ENCODE measurements at regions not wholly inside any gene's neighbourhood (a gene's known extent, or its start where the extent isn't known, plus 50 kb on each side); places are given as distances from the start of the nearest gene placed in this dataset.

- H3K4me3 ChIP-seq, result no peak overlapping the region
- H3K27ac ChIP-seq, result no peak overlapping the region
- H3K27me3 ChIP-seq, result no peaks in the 10 kb centered on the region
- intact Hi-C loops (cut with DNase I; ENCODE audit: low total_unique reads), result no loop called here
- no peaks in the 10 kb centered on the region for H3K4me1 ChIP-seq
- no peaks in the 10 kb centered on the region for H3K36me3 ChIP-seq
- H3K9me3 ChIP-seq, result no peaks in the 10 kb centered on the region
- DNase-seq, result no peak
- TF ChIP-seq, protein P1, sequence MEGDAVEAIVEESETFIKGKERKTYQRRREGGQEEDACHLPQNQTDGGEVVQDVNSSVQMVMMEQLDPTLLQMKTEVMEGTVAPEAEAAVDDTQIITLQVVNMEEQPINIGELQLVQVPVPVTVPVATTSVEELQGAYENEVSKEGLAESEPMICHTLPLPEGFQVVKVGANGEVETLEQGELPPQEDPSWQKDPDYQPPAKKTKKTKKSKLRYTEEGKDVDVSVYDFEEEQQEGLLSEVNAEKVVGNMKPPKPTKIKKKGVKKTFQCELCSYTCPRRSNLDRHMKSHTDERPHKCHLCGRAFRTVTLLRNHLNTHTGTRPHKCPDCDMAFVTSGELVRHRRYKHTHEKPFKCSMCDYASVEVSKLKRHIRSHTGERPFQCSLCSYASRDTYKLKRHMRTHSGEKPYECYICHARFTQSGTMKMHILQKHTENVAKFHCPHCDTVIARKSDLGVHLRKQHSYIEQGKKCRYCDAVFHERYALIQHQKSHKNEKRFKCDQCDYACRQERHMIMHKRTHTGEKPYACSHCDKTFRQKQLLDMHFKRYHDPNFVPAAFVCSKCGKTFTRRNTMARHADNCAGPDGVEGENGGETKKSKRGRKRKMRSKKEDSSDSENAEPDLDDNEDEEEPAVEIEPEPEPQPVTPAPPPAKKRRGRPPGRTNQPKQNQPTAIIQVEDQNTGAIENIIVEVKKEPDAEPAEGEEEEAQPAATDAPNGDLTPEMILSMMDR (IDR thresholded peaks at IDR 0.05), result no peak
- TF ChIP-seq POLR2A (IDR thresholded peaks at IDR 0.05), result no peak
These were observed 774.8 kb downstream of the BRINP1 start for GRCh38 chr9:118594428-118594827.

DNA sequence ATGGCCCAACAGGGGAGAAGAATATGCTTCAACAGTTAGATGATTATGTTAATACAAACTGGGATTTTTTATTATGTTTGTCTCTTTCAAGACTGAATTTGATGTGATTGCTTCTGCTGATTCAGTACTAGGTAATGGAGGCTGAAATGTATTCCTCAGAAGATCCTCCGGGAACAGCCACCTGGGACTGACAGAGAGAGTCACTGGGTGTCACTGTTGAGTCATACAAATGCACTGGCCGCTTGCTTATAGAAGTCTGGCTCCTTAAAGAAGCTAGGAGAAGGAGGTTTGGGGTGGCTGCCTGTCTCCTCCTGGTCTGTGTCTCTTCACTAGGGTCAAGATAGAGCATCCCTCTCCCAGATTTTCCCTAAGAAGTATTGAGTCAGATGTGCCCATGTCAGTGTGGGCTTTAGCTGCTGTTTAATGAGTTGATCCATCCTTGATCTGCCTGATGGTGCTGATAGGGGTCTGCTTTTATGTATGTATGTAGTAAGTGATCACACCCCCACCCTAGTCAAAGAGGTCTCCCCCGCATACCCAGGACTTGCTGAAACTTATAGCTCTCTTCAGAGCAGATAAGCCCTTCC lies 773.4 kb downstream of the BRINP1 start:
- no peak for DNase-seq
- Histone ChIP-seq H3K4me1 (no peaks in the 10 kb centered on the region), H3K27ac (no peak overlapping the region), H3K9me3 (no peaks in the 10 kb centered on the region), H3K36me3 (no peaks in the 10 kb centered on the region), H3K27me3 (no peaks in the 10 kb centered on the region), H3K4me3 (no peak overlapping the region)
- no peak for TF ChIP-seq POLR2A (IDR thresholded peaks at IDR 0.05)
- TF ChIP-seq, protein P1 (IDR thresholded peaks at IDR 0.05), result no peak
- intact Hi-C loops (cut with DNase I; ENCODE audit: low total_unique reads), result no loop called here

DNA sequence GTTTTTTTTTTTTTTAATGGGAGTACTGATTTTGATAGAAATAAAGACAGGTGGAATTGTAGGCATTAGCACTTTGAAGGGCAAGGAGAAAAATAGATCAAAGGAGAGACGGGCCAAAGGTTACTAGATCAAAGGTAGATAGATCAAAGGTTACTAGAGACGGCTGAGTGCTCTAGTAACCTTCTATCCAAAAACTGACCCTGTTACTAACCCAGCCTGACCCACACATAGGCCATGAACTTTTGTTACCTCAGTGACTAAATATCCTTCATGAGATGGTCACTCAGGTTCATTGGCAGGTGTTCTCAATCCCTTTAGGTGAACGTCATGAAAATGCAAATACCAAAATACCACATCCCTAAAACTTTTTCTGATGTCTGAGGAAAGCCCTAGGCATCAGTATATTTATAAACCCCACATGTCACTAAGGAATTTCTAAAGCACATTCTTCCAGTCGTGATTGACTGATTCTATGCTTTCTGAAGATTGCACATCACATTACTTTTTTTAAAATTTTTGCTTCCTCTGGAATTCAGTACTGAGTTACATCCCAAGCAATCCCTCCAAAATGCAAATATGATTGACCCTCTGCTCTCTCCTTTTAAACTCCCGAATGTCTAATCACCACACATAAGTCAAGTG lies 772.7 kb downstream of the BRINP1 start:
- no peaks in the 10 kb centered on the region for H3K27me3 ChIP-seq
- intact Hi-C loops (cut with DNase I; ENCODE audit: low total_unique reads), result no loop called here

DNA sequence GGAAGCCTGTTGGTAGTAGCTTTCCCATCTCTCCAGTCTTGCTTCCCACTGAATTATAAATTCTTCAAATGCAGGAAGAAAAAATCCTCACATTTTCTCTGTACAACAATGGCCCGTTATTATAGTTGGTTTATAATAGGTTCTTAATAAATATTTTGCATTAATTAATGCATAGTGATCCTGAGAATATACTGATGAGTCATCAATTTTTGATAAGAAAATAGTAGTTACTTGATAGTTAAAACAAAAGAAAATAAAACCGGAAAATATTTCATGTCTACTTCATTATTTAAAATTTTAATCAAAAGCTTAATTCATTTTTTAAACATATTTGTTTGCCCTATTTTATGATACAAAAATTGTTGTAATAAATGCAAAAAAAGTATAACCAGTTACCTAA lies 762.6 kb downstream of the BRINP1 start:
- intact Hi-C loops (cut with DNase I; ENCODE audit: low total_unique reads), result no loop called here
- H3K4me3 ChIP-seq, result no peak overlapping the region
- no peaks in the 10 kb centered on the region for H3K4me1 ChIP-seq
- DNase-seq, result no peak
- TF ChIP-seq, protein P1 (IDR thresholded peaks at IDR 0.05), result no peak
- no peak for TF ChIP-seq POLR2A (IDR thresholded peaks at IDR 0.05)
- H3K27ac ChIP-seq, result no peak overlapping the region
- H3K27me3 ChIP-seq, result no peaks in the 10 kb centered on the region
- no peaks in the 10 kb centered on the region for H3K36me3 ChIP-seq
- H3K9me3 ChIP-seq, result no peaks in the 10 kb centered on the region

More for the DNA sequence above, 772.7 kb downstream of the BRINP1 start:
- DNase-seq, result no peak
- Histone ChIP-seq H3K4me1 (no peaks in the 10 kb centered on the region), H3K27ac (no peak overlapping the region), H3K4me3 (no peak overlapping the region), H3K36me3 (no peaks in the 10 kb centered on the region), H3K9me3 (no peaks in the 10 kb centered on the region)
- TF ChIP-seq, protein P1 (IDR thresholded peaks at IDR 0.05), result no peak
- TF ChIP-seq POLR2A (IDR thresholded peaks at IDR 0.05), result no peak

DNA sequence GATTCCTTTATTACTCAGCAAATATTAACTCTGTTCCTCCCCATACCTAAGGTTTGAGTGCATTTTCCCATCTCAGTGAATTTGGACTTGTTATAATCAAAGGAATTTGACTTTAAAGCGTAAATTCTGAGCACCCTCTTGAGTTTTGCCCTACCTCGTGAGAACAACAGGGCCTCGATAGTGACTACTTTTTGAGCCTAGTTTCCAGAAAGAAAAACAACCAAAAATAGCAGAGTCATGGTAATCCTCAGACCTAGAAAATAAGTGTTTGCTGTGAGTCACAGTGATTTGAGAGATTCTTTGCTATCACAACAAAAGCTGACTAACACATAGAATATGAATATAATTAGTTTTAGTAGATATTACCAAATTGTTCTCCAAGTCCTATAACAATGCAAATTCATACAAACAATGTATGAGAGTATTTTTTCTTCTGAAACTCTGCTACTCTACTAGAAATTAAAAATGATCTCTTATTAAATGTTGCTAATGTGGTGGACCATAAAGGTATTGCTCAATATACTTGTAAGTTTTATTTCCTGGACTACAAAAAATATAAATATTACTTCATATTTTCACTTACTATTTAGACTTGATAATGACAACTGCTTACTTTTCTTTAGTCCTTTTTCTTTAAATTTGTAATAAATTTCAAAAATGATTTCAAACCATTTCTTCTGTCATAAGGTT lies 759.7 kb downstream of the BRINP1 start:
- H3K4me1 ChIP-seq, result no peaks in the 10 kb centered on the region
- no peaks in the 10 kb centered on the region for H3K36me3 ChIP-seq
- no peaks in the 10 kb centered on the region for H3K27me3 ChIP-seq
- intact Hi-C loops (cut with DNase I; ENCODE audit: low total_unique reads), result no loop called here
- H3K27ac ChIP-seq, result no peak overlapping the region
- no peak overlapping the region for H3K4me3 ChIP-seq
- TF ChIP-seq POLR2A (IDR thresholded peaks at IDR 0.05), result no peak
- TF ChIP-seq, protein P1 (IDR thresholded peaks at IDR 0.05), result no peak
- no peaks in the 10 kb centered on the region for H3K9me3 ChIP-seq
- no peak for DNase-seq
